K562 (cell line): ENCODE measurements at regions not wholly inside any gene's neighbourhood (a gene's known extent, or its start where the extent isn't known, plus 50 kb on each side); places are given as distances from the start of the nearest gene placed in this dataset.

ENCODE experiments used
- E2F1 ChIP-seq: sonication (generic); formaldehyde crosslinking; IDR thresholded peaks from 2 replicates; pipeline ENCODE4 v1.8.1; 2023; ENCODE audit warnings: mild to moderate bottlenecking, missing genetic modification reagents, moderate library complexity
- HDAC6 ChIP-seq: IDR thresholded peaks from 2 replicates; pipeline ENCODE4 v1.6.1; 2012; ENCODE audit warnings: low read depth, mild to moderate bottlenecking, control low read depth, inconsistent platforms, low read length, moderate library complexity
- KDM1A ChIP-seq, 2 experiments: fragments of 450-650 bp; IDR thresholded peaks; 2 replicates each; pipeline ENCODE4 v1.6.1; 2016; ENCODE audit warnings: mild to moderate bottlenecking in 2 of 2
- KLF13 ChIP-seq: fragments of 450-650 bp; IDR thresholded peaks from 2 replicates; pipeline ENCODE4 v1.6.1; 2016; ENCODE audit warnings: missing genetic modification characterization, low read depth, mild to moderate bottlenecking, missing compliant biosample characterization, moderate library complexity, borderline replicate concordance
- MEF2A ChIP-seq: IDR thresholded peaks from 2 replicates; pipeline ENCODE4 v1.6.1; 2011; ENCODE audit warnings: low read depth, mild to moderate bottlenecking, low read length, moderate library complexity; ENCODE audit not compliant: control insufficient read depth
- MEIS2 ChIP-seq: fragments of 450-650 bp; IDR thresholded peaks from 2 replicates; pipeline ENCODE4 v1.6.1; 2014; ENCODE audit warnings: mild to moderate bottlenecking; ENCODE audit not compliant: partially characterized antibody
- SPI1 ChIP-seq: IDR thresholded peaks from 2 replicates; pipeline ENCODE4 v1.6.1; 2011; ENCODE audit warnings: low read depth, low read length, control low read depth, borderline replicate concordance
- ZNF551 ChIP-seq: fragments of 250-450 bp; sonication (Bioruptor Pico); IDR thresholded peaks from 2 replicates; pipeline ENCODE4 v1.5.0; 2021; ENCODE audit warnings: mild to moderate bottlenecking, moderate library complexity

- TF ChIP-seq KDM1A (IDR thresholded peaks at IDR 0.05) (no peak), MEIS2 (no peak), ZNF551 (no peak), SPI1 (no peak), HDAC6 (no peak), E2F1 (CRISPR knock-in tag) (no peak), KLF13 (tag) (no peak), MEF2A (no peak)
Observed at GRCh38 chr1:208880433-208881100, 636.4 kb upstream of the PLXNA2 start.
